ENCODE measurements at regions not wholly inside any gene's neighbourhood (a gene's known extent, or its start where the extent isn't known, plus 50 kb on each side); places are given as distances from the start of the nearest gene placed in this dataset.

DNA sequence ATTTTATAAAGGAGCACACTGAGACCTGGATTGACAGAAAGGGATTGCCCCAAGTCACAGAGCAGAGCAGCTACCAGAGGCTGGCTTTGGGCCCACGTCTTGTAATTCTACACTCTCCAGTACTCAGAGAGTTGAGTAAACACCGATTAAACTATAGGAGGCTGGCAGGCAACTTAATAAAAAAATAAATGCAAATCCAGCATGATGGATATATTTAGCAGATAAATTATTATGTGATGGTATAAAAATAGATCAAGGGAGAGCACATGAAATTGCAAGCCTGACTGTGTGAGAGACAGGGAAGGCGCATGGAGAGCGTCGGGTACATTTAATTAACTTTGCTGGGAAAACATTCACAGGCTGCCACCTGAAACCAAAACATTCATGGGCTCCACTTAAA is 87.7 kb upstream of the CCL2 start:
- Mint-ChIP-seq H3K36me3 (no peaks in the 10 kb centered on the region), H3K9me3 (no peaks in the 10 kb centered on the region), H3K4me1 (ENCODE audit: low read depth) (no peaks in the 10 kb centered on the region), H3K27ac (no peak overlapping the region), H3K4me3 (no peak overlapping the region), H3K27me3 (peaks cover 20% of the 10 kb centered on the region)
- intact Hi-C loops (cut with micrococcal nuclease) = no loop called here
- ChIA-PET POLR2A (no interaction called here), CTCF (interaction anchor here (1.0 to 2.6 kb wide), 3 partner anchors 33 to 375 kb away, joined by 3 to 9 read pairs (median 3); no protein-coding TSS in a partner anchor)
- no peak for DNase-seq

DNA sequence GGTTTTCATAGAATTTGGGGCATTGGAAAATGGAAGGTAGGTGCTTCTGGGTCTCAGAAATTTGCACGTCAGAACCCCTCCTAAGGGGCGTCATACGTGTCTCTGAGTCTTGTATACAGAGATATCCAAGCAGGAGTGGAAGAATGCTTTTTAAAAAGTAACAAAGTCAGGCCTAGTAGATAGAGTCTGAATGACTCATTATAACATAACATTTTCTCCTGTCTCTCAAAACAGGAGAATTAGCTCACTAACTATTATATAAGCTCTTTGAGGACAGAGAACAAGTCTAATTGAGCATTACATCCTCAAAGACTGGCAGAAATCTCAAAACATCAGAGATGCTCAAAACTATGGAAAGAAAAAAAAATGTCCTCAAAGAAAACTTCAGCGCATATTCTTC is 86.1 kb upstream of the CCL2 start:
- no peak for DNase-seq
- Mint-ChIP-seq H3K27ac (no peak overlapping the region), H3K36me3 (no peaks in the 10 kb centered on the region), H3K9me3 (no peaks in the 10 kb centered on the region), H3K27me3 (peaks cover 19% of the 10 kb centered on the region), H3K4me1 (ENCODE audit: low read depth) (no peaks in the 10 kb centered on the region), H3K4me3 (no peak overlapping the region)
- CTCF ChIA-PET = interaction anchor here (1.4 kb wide), 1 partner anchor 192 kb away, joined by 5 read pairs; no protein-coding TSS in a partner anchor
- intact Hi-C loops (cut with micrococcal nuclease) = no loop called here
- POLR2A ChIA-PET = no interaction called here

DNA sequence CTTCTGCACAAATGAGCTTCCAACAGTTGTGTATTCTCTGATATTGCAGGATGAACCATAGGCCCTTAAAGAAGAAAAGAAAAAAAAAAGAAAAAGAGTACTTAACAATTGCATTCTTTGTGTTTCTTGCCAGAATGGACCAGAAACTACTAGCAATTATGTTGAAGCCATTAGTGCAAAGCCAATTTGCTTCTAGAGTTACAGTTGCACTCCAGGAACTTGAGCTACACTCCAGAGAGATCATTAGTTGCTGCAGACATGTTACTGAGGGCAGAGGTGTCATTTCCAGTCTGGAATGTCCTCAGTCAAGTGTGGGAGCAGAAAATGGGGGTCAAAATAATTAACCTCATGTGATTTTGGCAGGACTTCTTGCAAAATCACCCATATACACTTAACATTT is 85.6 kb upstream of the CCL2 start:
- H3K4me1 Mint-ChIP-seq (ENCODE audit: low read depth) = no peaks in the 10 kb centered on the region
- H3K9me3 Mint-ChIP-seq = no peaks in the 10 kb centered on the region
- ChIA-PET POLR2A (no interaction called here), CTCF (interaction anchor here (0.6 to 1.4 kb wide), 2 partner anchors 192 to 388 kb away, joined by 3 to 5 read pairs; no protein-coding TSS in a partner anchor)
- H3K27me3 Mint-ChIP-seq = peaks cover 17% of the 10 kb centered on the region
- DNase-seq = no peak
- H3K27ac Mint-ChIP-seq = no peak overlapping the region
- intact Hi-C loops (cut with micrococcal nuclease) = no loop called here
- H3K36me3 Mint-ChIP-seq = no peaks in the 10 kb centered on the region
- H3K4me3 Mint-ChIP-seq = no peak overlapping the region

DNA sequence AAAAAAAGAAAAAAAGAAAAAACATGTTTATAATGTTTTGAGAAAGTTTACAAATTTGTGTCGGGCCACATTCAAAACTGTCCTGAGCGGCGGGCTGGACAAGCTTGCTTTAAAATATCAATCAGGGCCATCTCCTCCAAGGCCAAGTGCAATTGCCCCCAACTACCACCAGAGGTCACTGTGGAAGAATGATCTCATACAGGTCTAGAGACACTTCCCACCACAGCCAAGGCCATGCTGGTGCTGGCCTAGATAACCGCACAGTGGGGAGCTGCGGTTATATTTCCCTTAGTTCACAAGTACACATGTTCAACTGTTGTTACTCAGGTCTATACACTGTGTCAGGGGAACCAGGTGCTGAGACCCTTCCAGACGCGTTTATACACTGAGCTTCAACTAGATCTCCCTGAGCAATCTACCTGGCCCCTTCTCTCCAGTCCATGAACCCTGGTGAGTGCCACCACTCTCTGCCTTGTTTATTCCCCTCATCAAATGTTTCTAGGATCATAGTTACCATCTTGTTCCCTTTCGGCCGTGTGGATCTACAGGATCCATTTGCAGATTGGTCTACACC is 83.8 kb upstream of the CCL2 start:
- ChIA-PET CTCF (interaction anchor here (0.6 to 3.1 kb wide), 18 partner anchors 8 to 1160 kb away, joined by 3 to 24 read pairs (median 4); no protein-coding TSS in a partner anchor), POLR2A (no interaction called here)
- Mint-ChIP-seq H3K4me1 (ENCODE audit: low read depth) (no peaks in the 10 kb centered on the region), H3K9me3 (no peaks in the 10 kb centered on the region), H3K27ac (no peak overlapping the region), H3K4me3 (no peak overlapping the region), H3K27me3 (peaks cover 9% of the 10 kb centered on the region), H3K36me3 (no peaks in the 10 kb centered on the region)
- peak; percentile 66 for DNase-seq
- intact Hi-C loops (cut with micrococcal nuclease) = no loop called here

DNA sequence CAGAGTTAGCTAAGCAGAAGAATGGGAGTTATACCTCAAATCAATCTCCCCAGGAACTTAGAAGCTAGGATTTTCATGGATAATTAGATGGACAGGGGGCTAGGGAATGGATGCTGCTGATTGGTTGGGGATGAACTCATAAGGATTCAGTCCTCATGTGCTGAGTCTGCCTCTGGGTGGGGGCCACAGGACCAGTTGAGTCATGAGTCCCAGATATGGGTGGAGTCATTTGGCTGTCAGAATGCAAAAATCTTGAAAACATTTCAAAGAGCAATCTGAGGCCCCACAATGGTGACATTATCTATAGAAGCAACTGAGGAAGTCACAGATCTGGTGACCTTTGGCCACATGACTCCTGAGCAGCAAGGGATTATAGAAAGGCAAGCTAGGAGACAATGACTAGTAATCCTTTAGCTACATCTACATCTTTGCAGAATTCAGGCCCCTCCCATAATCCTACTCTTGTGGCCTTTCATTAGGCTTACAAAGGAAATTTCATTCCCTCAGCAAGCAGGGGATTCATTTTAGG is 82.6 kb upstream of the CCL2 start:
- Mint-ChIP-seq H3K4me3 (no peak overlapping the region), H3K9me3 (no peaks in the 10 kb centered on the region), H3K27ac (no peak overlapping the region), H3K27me3 (peaks cover 12% of the 10 kb centered on the region), H3K36me3 (no peaks in the 10 kb centered on the region), H3K4me1 (ENCODE audit: low read depth) (no peaks in the 10 kb centered on the region)
- intact Hi-C loops (cut with micrococcal nuclease) = no loop called here
- ChIA-PET CTCF (interaction anchor here (1.8 to 3.1 kb wide), 4 partner anchors 9 to 189 kb away, joined by 5 to 24 read pairs (median 16); no protein-coding TSS in a partner anchor), POLR2A (no interaction called here)
- DNase-seq = no peak

DNA sequence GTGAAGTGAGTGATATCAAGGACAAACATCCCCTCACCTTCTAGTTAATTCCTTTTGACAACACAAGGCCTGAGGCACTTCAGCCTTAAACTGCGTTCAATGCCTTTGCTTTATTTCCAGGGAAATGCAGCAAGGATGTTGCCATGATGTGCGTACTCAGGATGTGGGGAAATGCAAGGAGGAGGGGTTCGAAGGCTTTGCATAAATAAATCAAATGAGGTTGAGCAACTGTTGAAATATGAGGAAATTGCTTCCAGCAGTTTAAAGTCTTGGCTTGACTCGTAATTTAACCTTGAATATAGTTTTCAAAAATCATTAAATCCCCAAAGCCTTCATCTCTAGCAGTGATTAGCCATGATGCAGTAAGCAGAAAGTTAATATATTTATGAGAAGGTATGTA is 81.8 kb upstream of the CCL2 start:
- no peaks in the 10 kb centered on the region for H3K36me3 Mint-ChIP-seq
- ChIA-PET CTCF (interaction anchor here (1.3 to 3.1 kb wide), 2 partner anchors 188 kb away, joined by 3 to 24 read pairs; no protein-coding TSS in a partner anchor), POLR2A (no interaction called here)
- H3K4me3 Mint-ChIP-seq = no peak overlapping the region
- no peak for DNase-seq
- H3K9me3 Mint-ChIP-seq = no peaks in the 10 kb centered on the region
- H3K27ac Mint-ChIP-seq = no peak overlapping the region
- H3K27me3 Mint-ChIP-seq = peaks cover 14% of the 10 kb centered on the region
- H3K4me1 Mint-ChIP-seq (ENCODE audit: low read depth) = no peaks in the 10 kb centered on the region
- intact Hi-C loops (cut with micrococcal nuclease) = no loop called here

DNA sequence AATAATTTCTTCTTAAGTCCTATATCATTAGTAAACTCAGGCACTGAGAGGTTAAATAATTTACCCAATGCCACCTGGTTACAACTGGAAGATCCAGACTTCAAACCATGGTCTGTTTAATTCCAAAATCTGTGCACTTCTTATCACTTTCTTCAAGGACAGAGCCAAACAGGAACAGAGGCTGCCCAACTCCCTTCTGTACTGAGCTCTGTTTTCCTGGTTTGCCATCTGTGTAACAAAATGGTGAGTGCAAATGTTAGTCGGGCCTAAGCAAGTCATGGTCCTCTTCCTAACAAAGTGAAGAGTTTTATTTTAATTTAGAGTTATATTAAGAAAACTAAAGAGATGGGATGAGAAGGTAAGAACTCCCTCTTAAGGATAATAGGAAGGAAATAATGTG is 80.6 kb upstream of the CCL2 start:
- H3K27ac Mint-ChIP-seq = no peak overlapping the region
- DNase-seq = no peak
- no peaks in the 10 kb centered on the region for H3K4me1 Mint-ChIP-seq (ENCODE audit: low read depth)
- POLR2A ChIA-PET = no interaction called here
- no peaks in the 10 kb centered on the region for H3K9me3 Mint-ChIP-seq
- CTCF ChIA-PET = interaction anchor here (1.3 kb wide), 1 partner anchor 187 kb away, joined by 3 read pairs; no protein-coding TSS in a partner anchor
- H3K4me3 Mint-ChIP-seq = no peak overlapping the region
- peaks cover 17% of the 10 kb centered on the region for H3K27me3 Mint-ChIP-seq
- intact Hi-C loops (cut with micrococcal nuclease) = no loop called here
- no peaks in the 10 kb centered on the region for H3K36me3 Mint-ChIP-seq

DNA sequence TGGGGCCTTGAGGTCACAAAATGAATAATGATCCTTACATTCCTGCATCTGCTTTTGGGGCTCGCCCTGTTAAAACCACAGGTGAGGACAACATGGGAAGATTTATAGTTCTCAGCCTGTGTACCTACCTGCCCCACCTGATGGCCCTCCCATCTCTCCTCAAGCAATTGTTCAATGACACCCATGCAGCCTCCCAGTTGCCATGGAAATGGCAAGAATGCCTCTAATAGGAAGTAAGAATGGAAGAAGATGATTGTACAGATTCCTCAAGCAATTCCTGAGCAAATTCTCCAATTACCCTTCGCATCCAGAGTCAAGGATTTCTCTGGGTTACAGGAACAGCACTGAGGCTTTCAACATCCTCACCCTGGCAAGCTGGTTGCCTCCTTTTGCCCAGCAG is 78.6 kb upstream of the CCL2 start:
- ChIA-PET POLR2A (no interaction called here), CTCF (interaction anchor here (1.5 kb wide), 1 partner anchor 185 kb away, joined by 3 read pairs; no protein-coding TSS in a partner anchor)
- no peak for DNase-seq
- H3K4me1 Mint-ChIP-seq (ENCODE audit: low read depth) = no peaks in the 10 kb centered on the region
- no peaks in the 10 kb centered on the region for H3K9me3 Mint-ChIP-seq
- intact Hi-C loops (cut with micrococcal nuclease) = no loop called here
- H3K27ac Mint-ChIP-seq = no peak overlapping the region
- no peak overlapping the region for H3K4me3 Mint-ChIP-seq
- H3K27me3 Mint-ChIP-seq = peaks cover 21% of the 10 kb centered on the region
- no peaks in the 10 kb centered on the region for H3K36me3 Mint-ChIP-seq

DNA sequence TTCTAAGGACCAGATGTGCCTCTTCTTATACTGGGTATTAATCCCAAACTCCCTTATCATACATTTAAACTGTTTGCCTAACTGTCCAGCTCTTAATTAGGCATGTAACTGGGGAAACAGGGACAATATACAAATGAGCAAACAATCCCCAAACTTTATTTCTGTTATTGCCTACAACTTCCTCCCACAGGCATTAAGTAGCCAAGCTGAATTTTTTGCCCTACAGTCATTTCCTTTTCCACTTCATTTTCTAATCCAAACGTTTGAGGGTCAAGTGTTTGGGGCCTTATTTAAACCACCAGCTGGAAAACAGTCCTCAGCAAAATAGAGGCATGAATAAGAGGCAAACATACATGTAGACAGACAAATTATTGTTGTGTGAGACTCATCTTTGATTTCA is 77.4 kb upstream of the CCL2 start:
- Mint-ChIP-seq H3K27me3 (peaks cover 24% of the 10 kb centered on the region), H3K9me3 (no peaks in the 10 kb centered on the region), H3K27ac (no peak overlapping the region), H3K4me1 (ENCODE audit: low read depth) (no peaks in the 10 kb centered on the region), H3K4me3 (no peak overlapping the region), H3K36me3 (no peaks in the 10 kb centered on the region)
- DNase-seq = no peak
- POLR2A ChIA-PET = no interaction called here
- CTCF ChIA-PET = no interaction called here
- intact Hi-C loops (cut with micrococcal nuclease) = no loop called here

DNA sequence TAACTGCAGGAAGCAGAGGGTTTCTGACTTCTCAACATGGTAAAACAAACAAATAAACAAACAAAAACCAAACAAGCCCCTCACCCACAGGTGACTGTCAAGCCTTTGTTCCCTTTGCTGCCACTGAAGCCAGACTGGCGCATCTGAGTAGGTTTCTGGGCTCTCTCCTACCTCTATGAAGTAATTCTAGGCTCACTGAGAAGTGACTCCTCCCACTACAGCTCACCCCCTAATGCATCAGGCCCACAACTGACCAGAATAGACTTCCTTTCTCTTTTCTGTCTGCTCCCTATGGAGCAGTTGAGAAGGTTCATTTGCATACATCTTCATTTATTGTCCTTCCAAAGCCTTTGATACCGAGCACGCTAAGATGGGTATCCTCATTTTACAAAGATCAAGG is 77.0 kb upstream of the CCL2 start:
- no peak for DNase-seq
- Mint-ChIP-seq H3K27ac (no peak overlapping the region), H3K4me1 (ENCODE audit: low read depth) (no peaks in the 10 kb centered on the region), H3K27me3 (peaks cover 24% of the 10 kb centered on the region), H3K4me3 (no peak overlapping the region), H3K36me3 (no peaks in the 10 kb centered on the region), H3K9me3 (no peaks in the 10 kb centered on the region)
- ChIA-PET CTCF (no interaction called here), POLR2A (no interaction called here)
- intact Hi-C loops (cut with micrococcal nuclease) = no loop called here

DNA sequence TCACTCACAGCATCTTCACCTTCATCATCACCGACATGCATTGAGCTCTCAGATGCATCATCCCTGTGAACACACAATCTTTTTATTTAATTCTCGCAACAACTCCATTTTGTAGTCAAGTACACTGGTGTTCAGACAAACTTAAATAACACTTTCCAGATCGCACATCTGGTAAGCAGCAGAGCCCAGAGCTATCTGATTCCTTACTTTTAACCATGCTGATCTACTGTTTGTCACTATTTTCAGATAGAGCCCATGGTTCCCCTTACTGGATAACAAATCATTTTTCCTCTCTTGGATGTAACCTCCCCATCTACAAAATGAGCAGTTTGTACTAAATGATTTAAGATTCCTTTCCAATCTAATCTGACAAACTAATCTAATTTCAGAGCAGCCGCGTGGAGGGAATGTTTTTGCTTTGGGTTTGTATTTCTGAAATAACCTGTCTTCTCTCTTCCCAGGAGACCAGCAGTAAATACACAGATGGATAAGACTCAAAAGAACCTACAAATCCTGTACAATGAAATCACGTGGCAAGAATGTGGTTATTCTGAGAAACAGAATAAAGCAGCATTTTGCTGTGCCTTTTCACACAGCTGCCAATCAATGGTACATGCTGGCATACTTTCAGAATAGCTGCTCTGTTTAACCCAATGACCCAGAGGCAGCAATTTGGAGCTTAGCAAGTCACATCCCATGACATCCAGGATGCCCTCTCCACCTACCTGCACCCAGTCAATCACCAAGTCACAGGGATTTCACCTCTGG is 72.9 kb upstream of the CCL2 start:
- DNase-seq = no peak
- ChIA-PET CTCF (interaction anchor here (1.1 kb wide), 1 partner anchor 180 kb away, joined by 3 read pairs; no protein-coding TSS in a partner anchor), POLR2A (no interaction called here)
- H3K4me3 Mint-ChIP-seq = no peak overlapping the region
- H3K9me3 Mint-ChIP-seq = no peaks in the 10 kb centered on the region
- H3K27ac Mint-ChIP-seq = no peak overlapping the region
- intact Hi-C loops (cut with micrococcal nuclease) = no loop called here
- H3K27me3 Mint-ChIP-seq = peaks cover 29% of the 10 kb centered on the region
- no peaks in the 10 kb centered on the region for H3K36me3 Mint-ChIP-seq
- no peaks in the 10 kb centered on the region for H3K4me1 Mint-ChIP-seq (ENCODE audit: low read depth)

DNA sequence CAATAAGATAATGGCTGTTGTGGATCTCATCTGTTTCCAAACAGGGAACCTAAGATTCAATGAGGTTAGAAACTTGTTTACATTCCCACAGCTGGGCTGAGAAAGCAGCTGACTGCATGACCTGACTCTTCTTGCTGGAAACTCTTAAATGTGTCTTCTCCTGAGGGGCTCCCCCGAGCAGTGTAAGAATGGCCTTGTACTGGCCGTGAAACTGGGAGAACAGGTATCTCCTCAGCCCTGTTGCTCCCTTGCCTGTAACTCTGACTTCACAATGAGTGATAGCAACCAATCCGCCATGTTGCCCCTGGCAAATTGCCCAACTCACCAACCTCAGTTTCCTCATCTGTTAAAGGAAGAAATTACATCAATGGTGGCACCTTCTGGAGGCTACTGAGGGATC is 59.1 kb upstream of the CCL2 start:
- no peak overlapping the region for H3K27ac Mint-ChIP-seq
- peaks cover 34% of the 10 kb centered on the region for H3K27me3 Mint-ChIP-seq
- intact Hi-C loops (cut with micrococcal nuclease) = no loop called here
- CTCF ChIA-PET = interaction anchor here (0.7 to 3.0 kb wide), 2 partner anchors 165 to 1173 kb away, joined by 3 to 42 read pairs; no protein-coding TSS in a partner anchor
- no peaks in the 10 kb centered on the region for H3K36me3 Mint-ChIP-seq
- POLR2A ChIA-PET = no interaction called here
- no peak for DNase-seq
- no peak overlapping the region for H3K4me3 Mint-ChIP-seq
- no peaks in the 10 kb centered on the region for H3K9me3 Mint-ChIP-seq
- H3K4me1 Mint-ChIP-seq (ENCODE audit: low read depth) = peaks cover 2% of the 10 kb centered on the region

All from activated CD4-positive, alpha-beta memory T cell treated with anti-CD3 and anti-CD28 coated beads for 36 hours (primary cell).